Nucleus accumbens (tissue), 56 donors: ENCODE measurements at regions not wholly inside any gene's neighbourhood (a gene's known extent, or its start where the extent isn't known, plus 50 kb on each side); places are given as distances from the start of the nearest gene placed in this dataset.

Source experiments
- DNase-seq, 56 donors: peaks; one replicate each; lab custom pipeline; 2025; lab: John Stamatoyannopoulos, UW

DNA sequence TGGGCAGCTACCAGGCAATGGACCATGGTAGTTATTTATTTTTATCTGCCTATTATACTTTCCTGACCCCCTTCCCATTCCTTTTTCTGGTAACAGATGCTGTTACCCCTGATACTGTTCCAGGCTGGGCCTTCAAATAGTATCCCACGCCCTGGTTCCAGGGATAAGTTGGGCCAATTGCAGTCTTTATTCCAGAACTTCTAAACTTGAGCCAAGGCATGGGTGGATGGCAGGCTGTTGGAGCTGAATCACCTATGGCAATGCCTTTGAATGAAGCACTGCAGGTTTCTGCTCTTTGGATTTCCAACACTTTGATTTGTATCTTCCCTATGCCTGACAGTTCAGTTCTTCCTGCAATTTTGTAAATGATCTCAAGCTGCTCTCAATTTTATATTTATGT, 99.2 kb upstream of the LHCGR start:
- DNase-seq = no peak

- DNase-seq = no peak
These were observed 97.4 kb upstream of the LHCGR start for GRCh38 chr2:48852938-48853337.

- no peak for DNase-seq
These were observed 95.6 kb upstream of the LHCGR start for GRCh38 chr2:48851161-48851560.

- DNase-seq = no peak
These were observed 94.2 kb upstream of the LHCGR start for GRCh38 chr2:48849770-48850169.

DNA sequence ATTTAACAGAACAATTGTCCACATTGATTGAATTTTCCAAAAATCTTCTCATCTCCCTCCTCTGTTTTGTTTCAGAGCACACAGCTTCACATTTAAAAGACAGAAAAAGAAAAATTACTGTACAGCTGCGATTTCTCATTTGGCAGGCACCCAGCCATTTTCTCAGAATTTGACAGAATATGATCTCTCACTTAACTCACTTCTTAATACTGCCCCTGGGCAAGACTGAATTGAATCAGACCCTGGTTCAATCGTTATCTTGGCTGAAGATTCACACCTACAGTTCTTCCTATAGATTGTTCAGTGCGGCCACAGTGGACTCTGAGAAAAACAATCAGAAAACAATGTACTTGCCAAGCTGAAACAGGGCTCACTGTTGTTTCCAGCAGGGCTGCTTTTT, 90.2 kb upstream of the LHCGR start:
- no peak for DNase-seq

DNA sequence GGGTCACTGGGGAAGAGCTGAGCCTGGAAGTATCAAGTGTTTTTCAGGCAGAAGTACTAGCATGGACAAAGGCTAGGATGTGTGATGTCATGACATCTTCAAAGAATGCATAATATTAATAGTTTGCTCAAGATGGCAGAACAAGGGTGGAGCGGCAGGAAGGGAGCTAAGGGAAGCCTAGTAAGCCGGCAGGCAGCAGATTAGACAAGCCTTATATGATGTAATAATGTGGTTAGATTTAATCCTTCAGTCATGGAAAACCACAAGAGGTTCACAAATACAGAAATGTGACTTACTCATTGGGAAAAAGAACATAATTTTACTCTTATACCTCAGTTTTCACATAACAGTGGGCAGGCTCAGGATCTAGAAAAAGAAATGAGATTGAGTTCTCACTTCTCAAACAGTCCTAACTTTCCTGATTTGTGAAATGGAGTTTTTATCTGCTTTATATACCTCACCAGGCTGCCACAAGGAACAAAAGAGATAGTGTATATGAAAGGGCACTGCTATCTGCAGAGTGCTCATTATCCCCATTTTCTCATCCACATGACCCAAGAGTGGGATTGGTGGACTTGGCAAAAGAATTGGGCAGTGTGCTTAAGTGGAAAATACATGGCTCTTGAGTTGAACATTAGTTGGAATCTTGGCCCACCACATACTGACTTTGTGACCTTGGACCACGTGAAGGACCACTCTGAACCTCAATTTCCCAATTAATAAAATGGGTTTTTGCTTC, 89.1 kb upstream of the LHCGR start:
- DNase-seq = no peak

DNA sequence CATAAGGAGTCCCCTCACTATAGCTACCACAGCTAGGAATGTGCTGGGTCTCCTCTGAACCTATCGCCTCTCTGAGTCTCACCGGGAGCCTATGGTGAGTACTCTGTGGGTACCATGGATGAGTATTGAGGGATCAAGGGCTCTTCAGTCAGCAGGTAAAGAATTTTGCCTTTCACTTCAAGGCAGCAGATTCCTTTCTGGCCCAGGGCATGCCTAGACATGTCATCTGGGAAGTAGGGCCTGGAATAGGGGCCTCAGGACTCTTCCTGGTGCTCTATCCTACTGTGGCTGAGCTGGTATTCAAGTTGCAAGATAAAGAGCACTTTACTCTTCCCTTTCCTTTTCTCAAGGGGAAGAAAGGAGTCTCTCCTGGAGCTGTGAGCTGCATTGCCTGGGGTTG, 85.6 kb upstream of the LHCGR start:
- DNase-seq = no peak

DNA sequence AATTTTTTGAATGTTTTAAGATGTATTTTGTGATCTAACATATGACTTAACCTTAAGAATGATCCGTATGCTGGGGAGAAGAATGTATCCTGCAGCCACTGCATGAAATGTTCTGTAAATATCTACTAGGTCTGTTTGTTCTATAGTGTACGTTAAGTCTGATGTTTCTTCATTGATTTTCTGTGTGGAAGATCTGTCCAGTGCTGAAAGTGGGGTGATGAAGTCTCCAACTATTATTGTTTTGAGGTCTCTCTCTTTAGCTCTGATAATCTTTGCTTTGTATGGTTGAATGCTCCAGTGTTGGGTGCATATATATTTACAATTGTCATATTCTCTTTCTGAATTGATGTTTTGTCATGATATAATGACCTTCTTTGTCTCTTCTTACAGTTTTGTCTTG, 82.5 kb upstream of the LHCGR start:
- DNase-seq = no peak

- no peak for DNase-seq
These were observed 74.0 kb upstream of the LHCGR start for GRCh38 chr2:48829569-48829968.

GRCh38 chr2:48829036-48829435, 73.5 kb upstream of the LHCGR start:
- no peak for DNase-seq

- no peak for DNase-seq
These were observed 71.5 kb upstream of the LHCGR start for GRCh38 chr2:48826986-48827385.

DNA sequence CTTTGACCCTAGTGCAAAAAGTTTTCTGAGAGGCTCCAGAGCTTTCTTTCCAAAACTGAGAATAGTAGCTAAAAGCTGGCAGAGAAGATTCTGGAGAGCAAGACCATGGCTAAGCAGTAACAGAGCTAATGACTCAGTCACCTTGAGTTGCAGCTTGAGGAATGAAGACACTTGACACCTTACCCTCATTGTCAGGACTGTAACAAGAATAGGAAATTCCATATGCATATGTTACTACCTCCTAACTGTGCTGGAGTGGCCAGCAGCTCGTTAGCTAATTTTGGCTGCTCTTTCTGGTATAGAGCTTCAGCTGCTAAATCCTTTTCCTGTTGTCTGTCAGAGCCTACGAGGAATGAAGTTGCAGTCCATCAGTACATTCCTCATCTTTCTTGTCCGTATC, 68.6 kb upstream of the LHCGR start:
- DNase-seq = no peak

DNA sequence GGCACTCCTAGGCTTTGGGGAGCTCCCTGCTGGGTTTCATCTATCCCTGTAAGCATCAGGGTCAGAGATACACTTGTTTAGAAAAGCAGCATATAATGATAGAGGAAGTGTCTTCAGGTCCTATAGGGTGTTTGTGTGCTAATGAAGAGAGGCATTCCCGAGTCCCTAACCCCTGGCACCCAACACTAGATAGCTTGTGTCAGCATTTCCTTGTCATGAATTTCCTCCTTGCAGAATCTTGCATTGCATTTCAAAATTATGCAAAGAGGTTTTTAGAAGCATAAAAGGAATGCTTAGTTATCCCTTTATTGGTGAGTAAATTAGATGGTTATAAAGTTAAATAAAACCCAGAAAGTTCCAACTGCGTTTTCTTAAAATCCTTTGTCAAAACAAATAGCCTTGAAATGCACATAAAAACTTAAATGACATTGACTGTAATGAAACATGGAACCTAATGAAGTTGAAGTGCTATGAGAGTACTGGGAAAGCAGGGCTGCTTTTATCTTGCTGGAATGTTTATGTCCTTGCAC, 63.7 kb upstream of the LHCGR start:
- no peak for DNase-seq

- DNase-seq = no peak
These were observed 61.8 kb upstream of the LHCGR start for GRCh38 chr2:48817355-48817754.

DNA sequence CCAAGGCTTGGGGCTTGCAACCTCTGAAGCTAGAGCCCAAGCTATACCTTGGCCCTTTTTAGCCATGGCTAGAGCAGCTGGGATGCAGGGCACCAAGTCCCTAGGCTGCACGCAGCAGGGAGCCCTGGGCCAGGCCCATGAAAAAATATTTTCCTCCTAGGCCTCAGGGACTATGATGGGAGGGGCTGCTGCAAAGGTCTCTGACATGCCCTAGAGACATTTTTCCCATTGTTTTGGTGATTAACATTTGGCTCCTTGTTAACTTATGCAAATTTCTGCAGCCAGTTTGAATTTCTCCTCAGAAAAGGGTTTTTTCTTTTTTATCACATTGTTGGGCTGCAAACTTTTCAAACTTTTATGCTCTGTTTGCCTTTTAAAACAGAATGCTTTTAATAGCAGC, 56.9 kb upstream of the LHCGR start:
- no peak for DNase-seq

DNA sequence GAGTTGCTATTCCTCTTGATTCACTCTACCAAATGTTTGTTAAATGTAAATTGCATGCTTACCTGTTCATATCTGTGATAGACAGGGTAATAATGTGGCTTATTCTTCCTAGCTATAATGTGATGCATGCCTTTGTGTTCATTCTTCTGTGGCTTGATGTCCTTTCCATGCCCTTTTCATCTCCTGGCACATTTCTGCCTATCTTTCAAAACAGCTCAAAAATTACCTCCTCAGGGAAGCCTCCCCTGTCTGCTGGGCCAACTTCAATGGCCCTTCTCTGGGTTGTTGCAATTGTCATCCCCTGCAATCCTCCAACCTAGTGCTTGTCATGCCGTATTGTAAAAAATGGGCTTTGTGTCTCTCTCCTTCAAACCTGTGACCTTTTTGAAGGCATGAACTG, 52.8 kb upstream of the LHCGR start:
- no peak for DNase-seq
